ENCODE measurements at regions not wholly inside any gene's neighbourhood (a gene's known extent, or its start where the extent isn't known, plus 50 kb on each side); places are given as distances from the start of the nearest gene placed in this dataset.

GRCh38 chr3:11953350-11953749 is 50.8 kb upstream of the SYN2 start:
- no peak overlapping the region for H3K4me3 ChIP-seq
- no peaks in the 10 kb centered on the region for H3K36me3 ChIP-seq (ENCODE audit: insufficient read depth)
- no peak for ATAC-seq
- Mint-ChIP-seq H3K4me3 (no peak overlapping the region), H3K36me3 (ENCODE audit: low read depth) (no peaks in the 10 kb centered on the region), H3K4me1 (no peaks in the 10 kb centered on the region), H3K27me3 (ENCODE audit: insufficient read depth, low read depth, poor library complexity) (peaks cover 4% of the 10 kb centered on the region), H3K9me3 (no peaks in the 10 kb centered on the region), H3K27ac (no peak overlapping the region)
- H4K20me1 ChIP-seq (replicated peaks; ENCODE audit: insufficient read depth): no peaks in the 10 kb centered on the region; the same call in 1 of the 2 replicates
- TF ChIP-seq ZNF114 (CRISPR knock-in tag; IDR thresholded peaks at IDR 0.05): no peak
- TF ChIP-seq JUNB (IDR thresholded peaks at IDR 0.05; ENCODE audit: unreplicated experiment): no peak
- TF ChIP-seq CTCF (conservative IDR thresholded peaks at IDR 0.05; ENCODE audit: low read depth in 2 of 2): no peak
- no peak for TF ChIP-seq STAT1 (IDR thresholded peaks at IDR 0.05; ENCODE audit: unreplicated experiment)
- TF ChIP-seq, protein P1, sequence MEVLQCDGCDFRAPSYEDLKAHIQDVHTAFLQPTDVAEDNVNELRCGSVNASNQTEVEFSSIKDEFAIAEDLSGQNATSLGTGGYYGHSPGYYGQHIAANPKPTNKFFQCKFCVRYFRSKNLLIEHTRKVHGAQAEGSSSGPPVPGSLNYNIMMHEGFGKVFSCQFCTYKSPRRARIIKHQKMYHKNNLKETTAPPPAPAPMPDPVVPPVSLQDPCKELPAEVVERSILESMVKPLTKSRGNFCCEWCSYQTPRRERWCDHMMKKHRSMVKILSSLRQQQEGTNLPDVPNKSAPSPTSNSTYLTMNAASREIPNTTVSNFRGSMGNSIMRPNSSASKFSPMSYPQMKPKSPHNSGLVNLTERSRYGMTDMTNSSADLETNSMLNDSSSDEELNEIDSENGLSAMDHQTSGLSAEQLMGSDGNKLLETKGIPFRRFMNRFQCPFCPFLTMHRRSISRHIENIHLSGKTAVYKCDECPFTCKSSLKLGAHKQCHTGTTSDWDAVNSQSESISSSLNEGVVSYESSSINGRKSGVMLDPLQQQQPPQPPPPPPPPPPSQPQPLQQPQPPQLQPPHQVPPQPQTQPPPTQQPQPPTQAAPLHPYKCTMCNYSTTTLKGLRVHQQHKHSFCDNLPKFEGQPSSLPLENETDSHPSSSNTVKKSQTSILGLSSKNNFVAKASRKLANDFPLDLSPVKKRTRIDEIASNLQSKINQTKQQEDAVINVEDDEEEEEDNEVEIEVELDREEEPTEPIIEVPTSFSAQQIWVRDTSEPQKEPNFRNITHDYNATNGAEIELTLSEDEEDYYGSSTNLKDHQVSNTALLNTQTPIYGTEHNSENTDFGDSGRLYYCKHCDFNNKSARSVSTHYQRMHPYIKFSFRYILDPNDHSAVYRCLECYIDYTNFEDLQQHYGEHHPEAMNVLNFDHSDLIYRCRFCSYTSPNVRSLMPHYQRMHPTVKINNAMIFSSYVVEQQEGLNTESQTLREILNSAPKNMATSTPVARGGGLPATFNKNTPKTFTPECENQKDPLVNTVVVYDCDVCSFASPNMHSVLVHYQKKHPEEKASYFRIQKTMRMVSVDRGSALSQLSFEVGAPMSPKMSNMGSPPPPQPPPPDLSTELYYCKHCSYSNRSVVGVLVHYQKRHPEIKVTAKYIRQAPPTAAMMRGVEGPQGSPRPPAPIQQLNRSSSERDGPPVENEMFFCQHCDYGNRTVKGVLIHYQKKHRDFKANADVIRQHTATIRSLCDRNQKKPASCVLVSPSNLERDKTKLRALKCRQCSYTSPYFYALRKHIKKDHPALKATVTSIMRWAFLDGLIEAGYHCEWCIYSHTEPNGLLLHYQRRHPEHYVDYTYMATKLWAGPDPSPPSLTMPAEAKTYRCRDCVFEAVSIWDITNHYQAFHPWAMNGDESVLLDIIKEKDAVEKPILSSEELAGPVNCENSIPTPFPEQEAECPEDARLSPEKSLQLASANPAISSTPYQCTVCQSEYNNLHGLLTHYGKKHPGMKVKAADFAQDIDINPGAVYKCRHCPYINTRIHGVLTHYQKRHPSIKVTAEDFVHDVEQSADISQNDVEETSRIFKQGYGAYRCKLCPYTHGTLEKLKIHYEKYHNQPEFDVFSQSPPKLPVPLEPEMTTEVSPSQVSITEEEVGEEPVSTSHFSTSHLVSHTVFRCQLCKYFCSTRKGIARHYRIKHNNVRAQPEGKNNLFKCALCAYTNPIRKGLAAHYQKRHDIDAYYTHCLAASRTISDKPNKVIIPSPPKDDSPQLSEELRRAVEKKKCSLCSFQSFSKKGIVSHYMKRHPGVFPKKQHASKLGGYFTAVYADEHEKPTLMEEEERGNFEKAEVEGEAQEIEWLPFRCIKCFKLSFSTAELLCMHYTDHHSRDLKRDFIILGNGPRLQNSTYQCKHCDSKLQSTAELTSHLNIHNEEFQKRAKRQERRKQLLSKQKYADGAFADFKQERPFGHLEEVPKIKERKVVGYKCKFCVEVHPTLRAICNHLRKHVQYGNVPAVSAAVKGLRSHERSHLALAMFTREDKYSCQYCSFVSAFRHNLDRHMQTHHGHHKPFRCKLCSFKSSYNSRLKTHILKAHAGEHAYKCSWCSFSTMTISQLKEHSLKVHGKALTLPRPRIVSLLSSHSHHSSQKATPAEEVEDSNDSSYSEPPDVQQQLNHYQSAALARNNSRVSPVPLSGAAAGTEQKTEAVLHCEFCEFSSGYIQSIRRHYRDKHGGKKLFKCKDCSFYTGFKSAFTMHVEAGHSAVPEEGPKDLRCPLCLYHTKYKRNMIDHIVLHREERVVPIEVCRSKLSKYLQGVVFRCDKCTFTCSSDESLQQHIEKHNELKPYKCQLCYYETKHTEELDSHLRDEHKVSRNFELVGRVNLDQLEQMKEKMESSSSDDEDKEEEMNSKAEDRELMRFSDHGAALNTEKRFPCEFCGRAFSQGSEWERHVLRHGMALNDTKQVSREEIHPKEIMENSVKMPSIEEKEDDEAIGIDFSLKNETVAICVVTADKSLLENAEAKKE (CRISPR knock-in tag; IDR thresholded peaks at IDR 0.05): no peak
- no peak for TF ChIP-seq ETS1 (IDR thresholded peaks at IDR 0.05)
- no peak for TF ChIP-seq ZNF331 (CRISPR knock-in tag; IDR thresholded peaks at IDR 0.05; ENCODE audit: low read depth)
- TF ChIP-seq POLR2AphosphoS5 (IDR thresholded peaks at IDR 0.05; ENCODE audit: low read depth): no peak
- no peak for TF ChIP-seq CREB1 (CRISPR knock-in tag; IDR thresholded peaks at IDR 0.05; ENCODE audit: low read depth)
- no peak for TF ChIP-seq EZH2 (IDR thresholded peaks at IDR 0.05; ENCODE audit: low read depth, unreplicated experiment)
- no peak for TF ChIP-seq REST (IDR thresholded peaks at IDR 0.05; ENCODE audit: unreplicated experiment)
- no peak for TF ChIP-seq NANOG (IDR thresholded peaks at IDR 0.05; ENCODE audit: borderline replicate concordance)
- no peak for TF ChIP-seq EZH2phosphoT487 (IDR thresholded peaks at IDR 0.05; ENCODE audit: unreplicated experiment)
- no peak overlapping the region; the same call in 1 of the 2 replicates for H2AFZ ChIP-seq
- H3K4me2 ChIP-seq: no peak overlapping the region
- no peaks in the 10 kb centered on the region for H3K4me1 ChIP-seq (ENCODE audit: insufficient read depth)
- H3K79me2 ChIP-seq (replicated peaks; ENCODE audit: insufficient read depth): no peaks in the 10 kb centered on the region
- H3K27ac ChIP-seq (ENCODE audit: low read depth): no peak overlapping the region
- DNase-seq (ENCODE audit: low spot score): no peak
- no peaks in the 10 kb centered on the region for H3F3A ChIP-seq (replicated peaks; ENCODE audit: low read depth)
- no peaks in the 10 kb centered on the region for H3K9me2 ChIP-seq (ENCODE audit: insufficient read depth)
- no peaks in the 10 kb centered on the region for H3K27me3 ChIP-seq (ENCODE audit: insufficient read depth)
